Erythroblast (primary cell): ENCODE measurements at regions not wholly inside any gene's neighbourhood (a gene's known extent, or its start where the extent isn't known, plus 50 kb on each side); places are given as distances from the start of the nearest gene placed in this dataset.
"Not testable (repeated sequence)": the region's sequence is repeated elsewhere in the genome, so short reads cannot be mapped to it uniquely, and the experiment has no call there.

ENCODE experiments used
- GATA1 ChIP-seq: IDR thresholded peaks from 2 replicates; pipeline ENCODE4 v1.6.1; 2011; ENCODE audit warnings: low read depth, mild to moderate bottlenecking, control low read depth, low read length, moderate library complexity
- POLR2A ChIP-seq: IDR thresholded peaks from 2 replicates; pipeline ENCODE4 v1.6.1; 2011; ENCODE audit warnings: mild to moderate bottlenecking, low read length

DNA sequence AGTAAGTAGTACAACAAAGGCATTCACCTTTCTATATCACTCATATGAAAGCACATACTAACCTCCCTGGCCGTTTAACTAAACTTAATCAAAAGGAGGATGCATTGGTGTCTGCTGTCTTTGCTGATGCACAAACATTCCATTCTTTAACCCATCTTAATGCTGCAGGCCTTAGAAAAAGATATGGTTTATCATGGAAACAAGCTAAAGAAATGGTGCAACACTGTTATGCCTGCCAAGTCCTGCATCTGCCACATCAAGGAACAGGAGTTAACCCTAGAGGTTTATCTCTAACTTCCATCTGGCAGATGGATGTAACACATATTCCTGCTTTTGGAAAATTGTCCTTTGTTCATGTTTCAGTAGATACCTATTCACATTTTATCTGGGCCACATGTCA lies 296.5 kb upstream of the DKK2 start:
- TF ChIP-seq POLR2A, GATA1: not testable (repeated sequence)
